NCI-H2171 treated with DMSO at 0.1 percent for 48 hours (cell line): ENCODE measurements at regions not wholly inside any gene's neighbourhood (a gene's known extent, or its start where the extent isn't known, plus 50 kb on each side); places are given as distances from the start of the nearest gene placed in this dataset.

Experiments
- DNase-seq: peaks from one replicate; lab custom pipeline; 2025; lab: John Stamatoyannopoulos, UW

- DNase-seq, result peak; percentile 85
These were observed 1505.9 kb downstream of the UQCRFS1 start for GRCh38 chr19:27707026-27707425.

- DNase-seq, result no peak
These were observed 1507.1 kb downstream of the UQCRFS1 start for GRCh38 chr19:27705896-27706295.

- DNase-seq, result no peak
These were observed 1518.4 kb downstream of the UQCRFS1 start for GRCh38 chr19:27694361-27695055.

- DNase-seq, result no peak
These were observed 1521.0 kb downstream of the UQCRFS1 start for GRCh38 chr19:27691991-27692390.

GRCh38 chr19:27689734-27690241, 1523.2 kb downstream of the UQCRFS1 start:
- DNase-seq, result no peak

- no peak for DNase-seq
These were observed 1528.7 kb downstream of the UQCRFS1 start for GRCh38 chr19:27684293-27684692.

GRCh38 chr19:27681972-27682371, 1531.0 kb downstream of the UQCRFS1 start:
- no peak for DNase-seq

GRCh38 chr19:27679905-27680304, 1533.0 kb downstream of the UQCRFS1 start:
- DNase-seq, result no peak

- no peak for DNase-seq
These were observed 1533.6 kb downstream of the UQCRFS1 start for GRCh38 chr19:27679399-27679798.

GRCh38 chr19:27676877-27677276, 1536.1 kb downstream of the UQCRFS1 start:
- no peak for DNase-seq

- DNase-seq, result no peak
These were observed 1536.6 kb downstream of the UQCRFS1 start for GRCh38 chr19:27676334-27676733.

GRCh38 chr19:27675771-27676170, 1537.2 kb downstream of the UQCRFS1 start:
- DNase-seq, result no peak

- no peak for DNase-seq
These were observed 1538.2 kb downstream of the UQCRFS1 start for GRCh38 chr19:27674701-27675100.

GRCh38 chr19:27673986-27674385, 1539.0 kb downstream of the UQCRFS1 start:
- DNase-seq, result no peak

GRCh38 chr19:27672309-27673047, 1540.5 kb downstream of the UQCRFS1 start:
- no peak for DNase-seq

- DNase-seq, result no peak
These were observed 1541.1 kb downstream of the UQCRFS1 start for GRCh38 chr19:27671876-27672275.

GRCh38 chr19:27660428-27660827, 1552.5 kb downstream of the UQCRFS1 start:
- no peak for DNase-seq

- DNase-seq, result no peak
These were observed 1555.5 kb downstream of the UQCRFS1 start for GRCh38 chr19:27657271-27658051.

GRCh38 chr19:27654266-27654990, 1558.5 kb downstream of the UQCRFS1 start:
- DNase-seq, result no peak

GRCh38 chr19:27652796-27653195, 1560.2 kb downstream of the UQCRFS1 start:
- no peak for DNase-seq

- no peak for DNase-seq
These were observed 1560.7 kb downstream of the UQCRFS1 start for GRCh38 chr19:27652281-27652680.

GRCh38 chr19:27647423-27647822, 1565.5 kb downstream of the UQCRFS1 start:
- DNase-seq, result no peak
